Sigmoid colon (tissue), 6 donors: ENCODE measurements at regions not wholly inside any gene's neighbourhood (a gene's known extent, or its start where the extent isn't known, plus 50 kb on each side); places are given as distances from the start of the nearest gene placed in this dataset.
A peak's percentile ranks its signal among the peaks of the same experiment; 100 is the strongest.

Experiments used
- DNase-seq: peaks from one replicate; pipeline ENCODE4 v3.0.0-alpha.2; 2019
- H3K27ac ChIP-seq, 4 donors: fragments of 200-600 bp; sonication (generic); one replicate each; pipeline ENCODE4 v1.5.1; 2016 to 2019; ENCODE audit warnings: mild to moderate bottlenecking in 1 of 4
- H3K27me3 ChIP-seq, 3 donors: fragments of 200-600 bp; sonication (generic); one replicate each; pipeline ENCODE4 v1.5.1; 2019; ENCODE audit warnings: mild to moderate bottlenecking in 1 of 3
- H3K36me3 ChIP-seq, 4 donors: fragments of 200-600 bp; sonication (generic); one replicate each; pipeline ENCODE4 v1.5.1; 2016 to 2019
- H3K4me1 ChIP-seq, 4 donors: fragments of 200-600 bp; sonication (generic); one replicate each; pipeline ENCODE4 v1.5.1; 2017 to 2019
- H3K4me3 ChIP-seq, 4 donors: fragments of 200-600 bp; sonication (generic); one replicate each; pipeline ENCODE4 v1.5.1; 2017 to 2019; ENCODE audit warnings: mild to moderate bottlenecking in 2 of 4, moderate library complexity in 1 of 4
- H3K9me3 ChIP-seq, 4 donors: fragments of 200-600 bp in 3 of 4; sonication (generic) in 3 of 4; one replicate each; pipeline versions ENCODE4 v1.5.1 to v1.6.1; 2013 to 2019
- EP300 ChIP-seq, 4 donors: sonication (generic); formaldehyde crosslinking; IDR thresholded peaks; one replicate each; pipeline ENCODE4 v1.6.1; 2017; ENCODE audit warnings: antibody characterized with exemption in 4 of 4
- POLR2A ChIP-seq, 2 donors: fragments of 450-650 bp; IDR thresholded peaks; one replicate each; pipeline ENCODE4 v1.6.1; 2016; ENCODE audit warnings: antibody characterized with exemption in 2 of 2, mild to moderate bottlenecking in 2 of 2, moderate library complexity in 2 of 2
- POLR2AphosphoS5 ChIP-seq, 4 donors: sonication (generic); formaldehyde crosslinking; IDR thresholded peaks; one replicate each; pipeline ENCODE4 v1.6.1; 2017; ENCODE audit warnings: antibody characterized with exemption in 4 of 4
- WGBS, 2 donors: extraction: QIAGEN DNeasy Blood & Tissue Kit; methylation state at CpG; one replicate each; pipeline ENCODE4 v1.1.7; 2013; 5-methylcytosine and 5-hydroxymethylcytosine counted together
- intact Hi-C: fragments of 100-400 bp; cut with DNase I; formaldehyde crosslinking; loops from one replicate; pipeline ENCODE4 v1.15.1; 2023
- TF ChIP-seq, protein P1 (sequence below), 4 experiments: fragments of 450-650 bp in 3 of 4; fragments of 200-600 bp in 1 of 4; IDR thresholded peaks; one replicate each; pipeline ENCODE4 v1.5.1; 2016 to 2019; ENCODE audit warnings: antibody characterized with exemption in 4 of 4, mild to moderate bottlenecking in 3 of 4, moderate library complexity in 2 of 4
- donor health status: healthy with polysubstance abuse.
- donor health status: healthy.

- H3K36me3 ChIP-seq: no peaks in the 10 kb centered on the region
- WGBS, 2 donors: 77 to 85% methylated on average over 6 of the region's 6 CpGs
- no peaks in the 10 kb centered on the region for H3K27me3 ChIP-seq
- H3K4me1 ChIP-seq: peaks cover 0 to 14% (median 11%) of the 10 kb centered on the region in 4 donors
- peak overlapping the region in 3 of 4 donors; percentile 33 to 41 (median 35) for H3K27ac ChIP-seq
- H3K4me3 ChIP-seq: no peak overlapping the region
- intact Hi-C loops: no loop called here
- DNase-seq: no peak
- H3K9me3 ChIP-seq: no peaks in the 10 kb centered on the region
- TF ChIP-seq POLR2AphosphoS5 (IDR thresholded peaks at IDR 0.05) (no peak), POLR2A (IDR thresholded peaks at IDR 0.05) (no peak), EP300 (IDR thresholded peaks at IDR 0.05) (no peak)
- TF ChIP-seq, protein P1, sequence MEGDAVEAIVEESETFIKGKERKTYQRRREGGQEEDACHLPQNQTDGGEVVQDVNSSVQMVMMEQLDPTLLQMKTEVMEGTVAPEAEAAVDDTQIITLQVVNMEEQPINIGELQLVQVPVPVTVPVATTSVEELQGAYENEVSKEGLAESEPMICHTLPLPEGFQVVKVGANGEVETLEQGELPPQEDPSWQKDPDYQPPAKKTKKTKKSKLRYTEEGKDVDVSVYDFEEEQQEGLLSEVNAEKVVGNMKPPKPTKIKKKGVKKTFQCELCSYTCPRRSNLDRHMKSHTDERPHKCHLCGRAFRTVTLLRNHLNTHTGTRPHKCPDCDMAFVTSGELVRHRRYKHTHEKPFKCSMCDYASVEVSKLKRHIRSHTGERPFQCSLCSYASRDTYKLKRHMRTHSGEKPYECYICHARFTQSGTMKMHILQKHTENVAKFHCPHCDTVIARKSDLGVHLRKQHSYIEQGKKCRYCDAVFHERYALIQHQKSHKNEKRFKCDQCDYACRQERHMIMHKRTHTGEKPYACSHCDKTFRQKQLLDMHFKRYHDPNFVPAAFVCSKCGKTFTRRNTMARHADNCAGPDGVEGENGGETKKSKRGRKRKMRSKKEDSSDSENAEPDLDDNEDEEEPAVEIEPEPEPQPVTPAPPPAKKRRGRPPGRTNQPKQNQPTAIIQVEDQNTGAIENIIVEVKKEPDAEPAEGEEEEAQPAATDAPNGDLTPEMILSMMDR (IDR thresholded peaks at IDR 0.05): no peak
Measured at GRCh38 chr12:89251342-89252271, 100.7 kb downstream of the DUSP6 start.

GRCh38 chr12:89250636-89251035, 101.7 kb downstream of the DUSP6 start:
- intact Hi-C loops: no loop called here
- peak overlapping the region in 1 of 4 donors; percentile 51 for H3K27ac ChIP-seq
- no peak for TF ChIP-seq POLR2AphosphoS5 (IDR thresholded peaks at IDR 0.05)
- TF ChIP-seq POLR2A (IDR thresholded peaks at IDR 0.05): no peak
- TF ChIP-seq EP300 (IDR thresholded peaks at IDR 0.05): no peak
- TF ChIP-seq, protein P1 (IDR thresholded peaks at IDR 0.05): no peak
- H3K36me3 ChIP-seq: no peaks in the 10 kb centered on the region
- DNase-seq: no peak
- no peaks in the 10 kb centered on the region for H3K27me3 ChIP-seq
- peaks cover 0 to 14% (median 11%) of the 10 kb centered on the region in 4 donors for H3K4me1 ChIP-seq
- no peaks in the 10 kb centered on the region for H3K9me3 ChIP-seq
- H3K4me3 ChIP-seq: no peak overlapping the region

DNA sequence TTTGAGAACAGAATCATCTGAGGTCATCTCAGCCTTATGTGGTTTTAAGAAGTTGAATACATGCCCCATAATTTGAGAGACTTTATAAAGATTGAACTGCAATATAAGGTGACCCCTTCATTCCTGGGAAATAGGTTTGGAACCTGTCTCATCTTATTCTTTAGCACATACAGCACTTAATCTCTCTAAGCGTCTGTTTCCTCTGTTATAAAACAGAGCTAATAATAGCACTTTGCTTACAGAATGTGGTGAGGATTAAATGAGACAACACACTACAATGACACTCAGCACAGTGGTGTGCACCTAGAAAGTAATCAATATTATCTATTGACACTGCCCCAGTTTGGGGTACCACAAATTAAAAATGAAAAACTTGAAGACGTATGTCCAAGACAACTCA, 102.1 kb downstream of the DUSP6 start:
- intact Hi-C loops: no loop called here

DNA sequence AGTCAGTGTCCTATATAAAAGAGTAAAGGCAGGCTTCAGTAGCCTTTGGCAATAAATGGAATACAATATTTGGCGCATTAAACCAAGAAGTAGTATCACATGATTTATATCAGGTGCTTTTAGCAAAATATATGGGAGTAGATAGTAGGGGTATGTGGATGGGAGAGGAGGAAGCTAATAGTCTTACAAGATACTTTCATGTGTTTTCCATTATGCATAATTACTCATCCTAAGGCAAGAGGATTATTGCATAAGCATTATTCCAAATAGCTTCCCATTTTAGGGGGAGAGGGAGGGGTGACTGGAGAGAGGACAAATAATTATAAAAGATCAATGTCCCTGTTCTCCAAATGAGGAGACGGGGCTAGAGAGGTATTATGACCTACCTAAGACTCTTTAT, 104.3 kb downstream of the DUSP6 start:
- Histone ChIP-seq H3K36me3 (no peaks in the 10 kb centered on the region), H3K4me1 (peaks cover 0 to 23% (median 16%) of the 10 kb centered on the region in 4 donors), H3K4me3 (no peak overlapping the region), H3K9me3 (no peaks in the 10 kb centered on the region), H3K27me3 (no peaks in the 10 kb centered on the region), H3K27ac (no peak overlapping the region)
- 89 to 94% methylated on average over 2 of the region's 2 CpGs for WGBS, 2 donors
- intact Hi-C loops: no loop called here
- TF ChIP-seq EP300 (IDR thresholded peaks at IDR 0.05): no peak
- TF ChIP-seq, protein P1 (IDR thresholded peaks at IDR 0.05): no peak
- no peak for TF ChIP-seq POLR2A (IDR thresholded peaks at IDR 0.05)
- no peak for TF ChIP-seq POLR2AphosphoS5 (IDR thresholded peaks at IDR 0.05)
- no peak for DNase-seq

More for the DNA sequence above, 102.1 kb downstream of the DUSP6 start:
- no peak for DNase-seq
- Histone ChIP-seq H3K36me3 (no peaks in the 10 kb centered on the region), H3K27ac (peak overlapping the region in 1 of 4 donors; percentile 51), H3K9me3 (no peaks in the 10 kb centered on the region), H3K27me3 (no peaks in the 10 kb centered on the region), H3K4me1 (peaks cover 0 to 15% (median 12%) of the 10 kb centered on the region in 4 donors), H3K4me3 (no peak overlapping the region)
- 71 to 83% methylated on average over 2 of the region's 2 CpGs for WGBS, 2 donors
- TF ChIP-seq POLR2AphosphoS5 (IDR thresholded peaks at IDR 0.05) (no peak), POLR2A (IDR thresholded peaks at IDR 0.05) (no peak), EP300 (IDR thresholded peaks at IDR 0.05) (no peak)
- TF ChIP-seq, protein P1 (IDR thresholded peaks at IDR 0.05): no peak
